B cell (primary cell): ENCODE measurements at regions not wholly inside any gene's neighbourhood (a gene's known extent, or its start where the extent isn't known, plus 50 kb on each side); places are given as distances from the start of the nearest gene placed in this dataset.

Experiments
- CTCF ChIP-seq: fragments of 200-600 bp; IDR thresholded peaks from one replicate; pipeline ENCODE4 v1.8.0; 2022; ENCODE audit warnings: antibody characterized with exemption, mild to moderate bottlenecking
- EZH2 ChIP-seq: IDR thresholded peaks from 2 replicates; pipeline ENCODE4 v1.6.1; 2012; ENCODE audit warnings: borderline replicate concordance, low read depth, mild to moderate bottlenecking, moderate library complexity, low read length; ENCODE audit not compliant: insufficient read depth, poor library complexity, severe bottlenecking

- TF ChIP-seq CTCF (no peak), EZH2 (no peak)
Measured at GRCh38 chr2:177340158-177340557, 52.4 kb upstream of the AGPS start.
